ENCODE measurements at regions not wholly inside any gene's neighbourhood (a gene's known extent, or its start where the extent isn't known, plus 50 kb on each side); places are given as distances from the start of the nearest gene placed in this dataset.

DNA sequence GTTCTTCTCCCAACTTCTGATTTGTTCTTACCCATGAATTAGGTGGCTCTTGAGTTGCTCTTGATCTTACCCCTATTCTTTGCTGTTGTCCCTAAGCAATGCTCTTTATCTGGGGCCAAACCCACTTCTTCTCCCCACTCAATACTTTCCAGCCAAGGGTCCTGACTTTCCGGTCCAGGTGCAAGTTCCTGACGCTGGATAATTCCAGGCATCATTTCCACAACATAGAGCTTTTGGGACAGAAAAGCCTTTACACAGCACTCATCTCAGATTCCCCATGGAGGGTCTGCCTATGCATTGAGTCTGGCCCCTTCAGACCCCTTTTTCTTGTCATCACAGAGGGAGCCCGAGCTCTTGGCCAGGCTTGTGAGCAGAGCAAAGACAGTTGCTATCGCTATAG, 85.4 kb upstream of the BOC start (continued):
- TF ChIP-seq NANOG (IDR thresholded peaks at IDR 0.05; ENCODE audit: insufficient read depth, low read depth, low read length, poor library complexity, severe bottlenecking) (no peak), SP2 (IDR thresholded peaks at IDR 0.05; ENCODE audit: low read length) (no peak), KDM5A (IDR thresholded peaks at IDR 0.05; ENCODE audit: low read length) (no peak), CBX8 (IDR thresholded peaks at IDR 0.05; ENCODE audit: borderline replicate concordance, low read depth, low read length) (no peak)
